HEK293 (cell line): ENCODE measurements at regions not wholly inside any gene's neighbourhood (a gene's known extent, or its start where the extent isn't known, plus 50 kb on each side); places are given as distances from the start of the nearest gene placed in this dataset.
A peak's percentile ranks its signal among the peaks of the same experiment; 100 is the strongest.

Experiments used
- CTCF ChIA-PET: fragments of 350-600 bp; formaldehyde crosslinking; extraction: SDS; loops from one replicate; lab custom pipeline; 2021; ENCODE audit warnings: antibody characterized with exemption; lab: Yijun Ruan, JAX
- POLR2A ChIA-PET: fragments of 300-600 bp; formaldehyde crosslinking; extraction: SDS; loops from one replicate; lab custom pipeline; 2020; ENCODE audit warnings: antibody characterized with exemption, inconsistent platforms; lab: Yijun Ruan, JAX
- H3K27ac ChIP-seq: fragments of 200-500 bp; sonication (Bioruptor generic); 2 replicates; pipeline ENCODE4 v1.5.1; 2014; ENCODE audit warnings: low read depth, low read length, control low read depth, inconsistent platforms; ENCODE audit errors: extremely low read depth
- H3K36me3 ChIP-seq, 2 experiments: fragments of 200-500 bp in 1 of 2; sonication (Bioruptor generic) in 1 of 2; 1 replicate in 1 of 2; 2 replicates in 1 of 2; pipeline ENCODE4 v1.5.1; 2014 to 2017; ENCODE audit warnings: inconsistent platforms in 2 of 2, low read length in 2 of 2; ENCODE audit not compliant: control insufficient read depth in 2 of 2, insufficient read depth in 1 of 2
- H3K4me1 ChIP-seq: fragments of 200-500 bp; sonication (Bioruptor generic); 2 replicates; pipeline ENCODE4 v1.5.1; 2014; ENCODE audit warnings: mild to moderate bottlenecking, low read length, inconsistent platforms; ENCODE audit not compliant: control insufficient read depth, insufficient read depth
- H3K4me3 ChIP-seq: 2 replicates; pipeline ENCODE4 v1.5.1; 2011; ENCODE audit warnings: low read depth, mild to moderate bottlenecking, control low read depth, low read length, moderate library complexity
- H3K9me3 ChIP-seq: fragments of 200-500 bp; sonication (Bioruptor generic); 2 replicates; pipeline ENCODE4 v1.5.1; 2014; ENCODE audit warnings: low read depth, low read length, inconsistent platforms; ENCODE audit not compliant: control insufficient read depth, insufficient read depth
- BCL11A ChIP-seq: fragments of 450-650 bp; formaldehyde crosslinking; IDR thresholded peaks from 2 replicates; pipeline ENCODE4 v1.5.1; 2016; ENCODE audit warnings: low read depth, missing biosample characterization, missing genetic modification characterization
- SETDB1 ChIP-seq: IDR thresholded peaks from one replicate; pipeline ENCODE4 v1.6.1; 2017; ENCODE audit warnings: mild to moderate bottlenecking, low read length, moderate library complexity, mixed read lengths; ENCODE audit not compliant: insufficient read length
- ZBTB17 ChIP-seq: fragments of 450-650 bp; formaldehyde crosslinking; IDR thresholded peaks from 2 replicates; pipeline ENCODE4 v1.5.1; 2016; ENCODE audit warnings: missing biosample characterization, missing genetic modification characterization
- ZIC2 ChIP-seq: fragments of 450-650 bp; formaldehyde crosslinking; IDR thresholded peaks from 2 replicates; pipeline ENCODE4 v1.5.1; 2016; ENCODE audit warnings: missing biosample characterization, missing genetic modification characterization
- ZNF335 ChIP-seq: fragments of 450-650 bp; formaldehyde crosslinking; conservative IDR thresholded peaks from 2 replicates; pipeline ENCODE4 v1.5.1; 2016; ENCODE audit warnings: missing biosample characterization, missing genetic modification characterization
- ZNF416 ChIP-seq: fragments of 450-650 bp; formaldehyde crosslinking; IDR thresholded peaks from 2 replicates; pipeline ENCODE4 v1.5.1; 2016; ENCODE audit warnings: missing biosample characterization, missing genetic modification characterization
- ZNF670 ChIP-seq: fragments of 450-650 bp; formaldehyde crosslinking; IDR thresholded peaks from 2 replicates; pipeline ENCODE4 v1.5.1; 2016; ENCODE audit warnings: missing biosample characterization, missing genetic modification characterization, low read depth
- ZNF792 ChIP-seq: fragments of 450-650 bp; formaldehyde crosslinking; IDR thresholded peaks from 2 replicates; pipeline ENCODE4 v1.5.1; 2016; ENCODE audit warnings: missing biosample characterization, missing genetic modification characterization
- TF ChIP-seq, protein P1 (sequence below): IDR thresholded peaks from 2 replicates; pipeline ENCODE4 v1.6.1; 2011; ENCODE audit warnings: mild to moderate bottlenecking, low read depth, low read length, borderline replicate concordance
- TF ChIP-seq, protein P2 (sequence below): fragments of 450-650 bp; formaldehyde crosslinking; IDR thresholded peaks from 2 replicates; pipeline ENCODE4 v1.5.1; 2016; ENCODE audit warnings: missing biosample characterization, missing genetic modification characterization, borderline replicate concordance
- TF ChIP-seq, protein P3 (sequence below): fragments of 450-650 bp; formaldehyde crosslinking; IDR thresholded peaks from 2 replicates; pipeline ENCODE4 v1.5.1; 2016; ENCODE audit warnings: missing biosample characterization, missing genetic modification characterization

DNA sequence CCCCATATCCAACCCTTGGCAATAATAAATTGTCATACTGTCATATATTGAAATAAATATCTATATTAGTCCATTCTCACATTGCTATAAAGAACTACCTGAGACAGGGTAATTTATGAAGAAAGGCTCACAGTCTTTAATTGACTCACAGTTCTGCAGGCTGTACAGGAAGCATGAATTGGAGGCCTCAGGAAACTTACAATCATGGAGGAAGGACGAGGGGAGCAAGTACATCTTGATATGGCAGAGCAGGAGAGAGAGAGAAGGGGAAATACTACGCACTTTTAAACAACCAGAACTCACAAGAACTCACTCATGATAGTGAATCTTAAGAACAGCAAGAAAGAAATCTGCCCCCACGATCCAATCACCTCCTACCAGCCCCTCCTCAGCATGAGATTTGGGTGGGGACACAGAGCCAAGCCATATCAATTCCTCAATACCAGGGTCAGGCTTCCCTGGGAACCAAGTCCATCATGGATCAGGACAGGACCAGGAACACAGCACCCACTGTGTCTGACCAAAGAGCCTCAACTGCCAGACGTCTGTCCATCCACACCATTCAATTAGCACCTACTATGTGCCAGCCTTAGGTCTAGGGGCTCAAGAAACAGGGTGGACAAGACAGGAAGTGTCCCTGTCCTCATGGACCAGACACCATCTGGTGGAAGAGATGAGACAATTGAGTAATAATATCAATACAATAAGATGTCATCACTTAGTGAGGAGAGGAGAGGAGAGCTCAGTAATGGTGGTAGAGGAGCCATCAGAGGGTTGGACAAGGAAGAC is 56.9 kb upstream of the TOP3B start:
- H3K36me3 ChIP-seq = no peaks in the 10 kb centered on the region
- ChIA-PET CTCF (interaction anchor here (1.7 kb wide), 1 partner anchor 12 kb away, joined by 5 read pairs; no protein-coding TSS in a partner anchor), POLR2A (no interaction called here)
- no peaks in the 10 kb centered on the region for H3K4me1 ChIP-seq
- H3K9me3 ChIP-seq = no peaks in the 10 kb centered on the region
- no peak overlapping the region for H3K4me3 ChIP-seq
- no peak for TF ChIP-seq ZNF670 (tag by site-specific recombination)
- no peak overlapping the region for H3K27ac ChIP-seq

DNA sequence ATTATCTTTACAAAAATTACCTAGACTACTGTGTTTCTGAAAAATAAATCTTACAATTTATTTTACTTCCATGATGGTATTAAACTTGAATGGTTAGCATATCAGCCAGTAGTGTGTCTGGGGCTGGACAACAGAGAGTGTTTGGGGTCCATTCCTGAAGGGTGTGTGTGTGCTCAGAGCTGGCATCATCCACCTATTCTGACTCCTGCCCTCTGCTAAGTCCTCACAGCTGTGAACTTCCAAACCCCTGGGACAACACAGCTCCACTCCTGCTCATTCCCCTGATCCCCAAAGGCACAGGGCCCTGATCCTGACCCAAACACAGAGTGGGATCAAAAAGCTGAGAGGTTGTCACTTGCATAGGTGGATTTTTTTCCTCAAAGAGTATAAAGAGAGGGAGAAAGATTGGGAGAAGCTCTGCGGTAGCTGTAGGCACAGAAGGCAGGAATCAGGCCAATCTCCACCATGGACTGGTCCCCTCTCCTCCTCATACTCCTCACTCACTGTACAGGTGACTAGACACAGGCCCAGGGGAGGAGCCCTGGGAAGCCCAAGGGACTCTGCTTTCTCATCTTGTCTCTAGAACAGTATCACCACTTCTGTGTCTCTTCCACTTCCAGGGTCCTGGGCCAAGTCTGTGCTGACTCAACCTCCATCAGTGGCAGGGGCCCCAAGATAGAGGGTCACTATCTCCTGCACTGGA is 55.7 kb upstream of the TOP3B start:
- Histone ChIP-seq H3K9me3 (no peaks in the 10 kb centered on the region), H3K27ac (no peak overlapping the region), H3K4me1 (no peaks in the 10 kb centered on the region), H3K4me3 (no peak overlapping the region), H3K36me3 (no peaks in the 10 kb centered on the region)
- ChIA-PET POLR2A (no interaction called here), CTCF (interaction anchor here (0.6 to 1.9 kb wide), 4 partner anchors 11 to 119 kb away, joined by 3 to 13 read pairs (median 4); no protein-coding TSS in a partner anchor)
- TF ChIP-seq, protein P1, sequence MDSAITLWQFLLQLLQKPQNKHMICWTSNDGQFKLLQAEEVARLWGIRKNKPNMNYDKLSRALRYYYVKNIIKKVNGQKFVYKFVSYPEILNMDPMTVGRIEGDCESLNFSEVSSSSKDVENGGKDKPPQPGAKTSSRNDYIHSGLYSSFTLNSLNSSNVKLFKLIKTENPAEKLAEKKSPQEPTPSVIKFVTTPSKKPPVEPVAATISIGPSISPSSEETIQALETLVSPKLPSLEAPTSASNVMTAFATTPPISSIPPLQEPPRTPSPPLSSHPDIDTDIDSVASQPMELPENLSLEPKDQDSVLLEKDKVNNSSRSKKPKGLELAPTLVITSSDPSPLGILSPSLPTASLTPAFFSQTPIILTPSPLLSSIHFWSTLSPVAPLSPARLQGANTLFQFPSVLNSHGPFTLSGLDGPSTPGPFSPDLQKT = no peak
- no peak for TF ChIP-seq ZNF335 (tag by site-specific recombination)

DNA sequence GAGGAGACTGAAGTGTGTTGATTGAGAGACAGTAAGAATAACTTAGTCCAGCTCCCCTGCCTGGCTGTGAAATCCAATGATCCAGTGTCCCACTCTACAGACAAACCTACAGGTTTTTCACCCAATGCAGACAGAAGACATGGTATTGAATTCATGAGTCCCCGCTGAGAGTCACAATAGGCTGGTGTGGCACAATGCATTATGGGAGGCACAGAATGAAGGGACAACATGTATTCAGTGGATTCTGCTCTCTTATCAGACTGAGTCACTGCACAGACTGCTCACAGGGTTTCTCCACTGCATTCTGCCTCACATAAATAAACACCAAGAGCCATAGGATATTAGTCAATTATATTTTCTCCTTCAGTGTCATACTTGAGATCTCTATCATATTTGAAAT is 55.2 kb upstream of the TOP3B start:
- ChIA-PET CTCF (interaction anchor here (0.6 to 1.9 kb wide), 6 partner anchors 10 to 120 kb away, joined by 3 to 13 read pairs (median 3); no protein-coding TSS in a partner anchor), POLR2A (no interaction called here)
- Histone ChIP-seq H3K9me3 (no peaks in the 10 kb centered on the region), H3K36me3 (no peaks in the 10 kb centered on the region), H3K4me3 (no peak overlapping the region), H3K27ac (no peak overlapping the region), H3K4me1 (no peaks in the 10 kb centered on the region)
- TF ChIP-seq ZNF416 (no peak), ZNF792 (no peak), ZBTB17 (tag by site-specific recombination) (no peak), BCL11A (no peak), SETDB1 (peak; percentile 26), ZIC2 (tag by site-specific recombination) (peak; percentile 55)
- TF ChIP-seq, protein P2, sequence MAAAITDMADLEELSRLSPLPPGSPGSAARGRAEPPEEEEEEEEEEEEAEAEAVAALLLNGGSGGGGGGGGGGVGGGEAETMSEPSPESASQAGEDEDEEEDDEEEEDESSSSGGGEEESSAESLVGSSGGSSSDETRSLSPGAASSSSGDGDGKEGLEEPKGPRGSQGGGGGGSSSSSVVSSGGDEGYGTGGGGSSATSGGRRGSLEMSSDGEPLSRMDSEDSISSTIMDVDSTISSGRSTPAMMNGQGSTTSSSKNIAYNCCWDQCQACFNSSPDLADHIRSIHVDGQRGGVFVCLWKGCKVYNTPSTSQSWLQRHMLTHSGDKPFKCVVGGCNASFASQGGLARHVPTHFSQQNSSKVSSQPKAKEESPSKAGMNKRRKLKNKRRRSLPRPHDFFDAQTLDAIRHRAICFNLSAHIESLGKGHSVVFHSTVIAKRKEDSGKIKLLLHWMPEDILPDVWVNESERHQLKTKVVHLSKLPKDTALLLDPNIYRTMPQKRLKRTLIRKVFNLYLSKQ (tag by site-specific recombination) = no peak
- TF ChIP-seq, protein P3, sequence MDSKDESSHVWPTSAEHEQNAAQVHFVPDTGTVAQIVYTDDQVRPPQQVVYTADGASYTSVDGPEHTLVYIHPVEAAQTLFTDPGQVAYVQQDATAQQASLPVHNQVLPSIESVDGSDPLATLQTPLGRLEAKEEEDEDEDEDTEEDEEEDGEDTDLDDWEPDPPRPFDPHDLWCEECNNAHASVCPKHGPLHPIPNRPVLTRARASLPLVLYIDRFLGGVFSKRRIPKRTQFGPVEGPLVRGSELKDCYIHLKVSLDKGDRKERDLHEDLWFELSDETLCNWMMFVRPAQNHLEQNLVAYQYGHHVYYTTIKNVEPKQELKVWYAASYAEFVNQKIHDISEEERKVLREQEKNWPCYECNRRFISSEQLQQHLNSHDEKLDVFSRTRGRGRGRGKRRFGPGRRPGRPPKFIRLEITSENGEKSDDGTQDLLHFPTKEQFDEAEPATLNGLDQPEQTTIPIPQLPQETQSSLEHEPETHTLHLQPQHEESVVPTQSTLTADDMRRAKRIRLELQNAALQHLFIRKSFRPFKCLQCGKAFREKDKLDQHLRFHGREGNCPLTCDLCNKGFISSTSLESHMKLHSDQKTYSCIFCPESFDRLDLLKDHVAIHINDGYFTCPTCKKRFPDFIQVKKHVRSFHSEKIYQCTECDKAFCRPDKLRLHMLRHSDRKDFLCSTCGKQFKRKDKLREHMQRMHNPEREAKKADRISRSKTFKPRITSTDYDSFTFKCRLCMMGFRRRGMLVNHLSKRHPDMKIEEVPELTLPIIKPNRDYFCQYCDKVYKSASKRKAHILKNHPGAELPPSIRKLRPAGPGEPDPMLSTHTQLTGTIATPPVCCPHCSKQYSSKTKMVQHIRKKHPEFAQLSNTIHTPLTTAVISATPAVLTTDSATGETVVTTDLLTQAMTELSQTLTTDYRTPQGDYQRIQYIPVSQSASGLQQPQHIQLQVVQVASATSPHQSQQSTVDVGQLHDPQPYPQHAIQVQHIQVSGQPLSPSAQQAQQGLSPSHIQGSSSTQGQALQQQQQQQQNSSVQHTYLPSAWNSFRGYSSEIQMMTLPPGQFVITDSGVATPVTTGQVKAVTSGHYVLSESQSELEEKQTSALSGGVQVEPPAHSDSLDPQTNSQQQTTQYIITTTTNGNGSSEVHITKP = peak; percentile 60
